ENCODE measurements at regions not wholly inside any gene's neighbourhood (a gene's known extent, or its start where the extent isn't known, plus 50 kb on each side); places are given as distances from the start of the nearest gene placed in this dataset.

DNA sequence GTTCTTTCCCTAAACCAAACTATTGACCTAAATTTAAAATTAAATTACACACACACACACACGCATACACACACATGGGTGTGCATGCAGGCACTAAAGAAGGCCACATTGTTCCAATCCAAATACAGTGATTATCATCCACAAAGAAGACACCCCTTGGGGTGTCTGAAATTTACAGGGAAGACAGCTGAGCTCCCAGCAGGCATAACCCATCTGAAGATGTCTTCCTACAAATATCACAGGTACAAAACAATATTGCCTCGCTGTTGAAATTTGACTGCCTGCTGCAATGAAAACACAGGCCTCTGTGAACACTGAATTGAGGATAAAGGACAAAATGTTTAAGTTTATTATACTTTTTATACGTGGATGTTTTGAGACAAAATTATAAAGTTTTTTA is 50.2 kb upstream of the SLC7A11 start:
- TF ChIP-seq, protein P1, sequence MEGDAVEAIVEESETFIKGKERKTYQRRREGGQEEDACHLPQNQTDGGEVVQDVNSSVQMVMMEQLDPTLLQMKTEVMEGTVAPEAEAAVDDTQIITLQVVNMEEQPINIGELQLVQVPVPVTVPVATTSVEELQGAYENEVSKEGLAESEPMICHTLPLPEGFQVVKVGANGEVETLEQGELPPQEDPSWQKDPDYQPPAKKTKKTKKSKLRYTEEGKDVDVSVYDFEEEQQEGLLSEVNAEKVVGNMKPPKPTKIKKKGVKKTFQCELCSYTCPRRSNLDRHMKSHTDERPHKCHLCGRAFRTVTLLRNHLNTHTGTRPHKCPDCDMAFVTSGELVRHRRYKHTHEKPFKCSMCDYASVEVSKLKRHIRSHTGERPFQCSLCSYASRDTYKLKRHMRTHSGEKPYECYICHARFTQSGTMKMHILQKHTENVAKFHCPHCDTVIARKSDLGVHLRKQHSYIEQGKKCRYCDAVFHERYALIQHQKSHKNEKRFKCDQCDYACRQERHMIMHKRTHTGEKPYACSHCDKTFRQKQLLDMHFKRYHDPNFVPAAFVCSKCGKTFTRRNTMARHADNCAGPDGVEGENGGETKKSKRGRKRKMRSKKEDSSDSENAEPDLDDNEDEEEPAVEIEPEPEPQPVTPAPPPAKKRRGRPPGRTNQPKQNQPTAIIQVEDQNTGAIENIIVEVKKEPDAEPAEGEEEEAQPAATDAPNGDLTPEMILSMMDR (IDR thresholded peaks at IDR 0.05): no peak
- TF ChIP-seq POLR2A (IDR thresholded peaks at IDR 0.05): no peak
